ENCODE measurements at regions not wholly inside any gene's neighbourhood (a gene's known extent, or its start where the extent isn't known, plus 50 kb on each side); places are given as distances from the start of the nearest gene placed in this dataset.

- H3K79me2 ChIP-seq (ENCODE audit: insufficient read depth, low read depth): no peaks in the 10 kb centered on the region
- H3K27me3 ChIP-seq (ENCODE audit: insufficient read depth, low read depth): no peaks in the 10 kb centered on the region
- TF ChIP-seq CTCF (conservative IDR thresholded peaks at IDR 0.05; ENCODE audit: low read depth, low read length): no peak
- no peaks in the 10 kb centered on the region for H3K4me1 ChIP-seq (ENCODE audit: low read depth, poor library complexity, severe bottlenecking)
- H3K4me3 ChIP-seq (IDR thresholded peaks at IDR 0.05; ENCODE audit: insufficient read depth, low read depth, low read length): no peak overlapping the region
- H3K4me2 ChIP-seq: no peak overlapping the region
- H3K36me3 ChIP-seq (ENCODE audit: insufficient read depth): no peaks in the 10 kb centered on the region
- no peak overlapping the region for H2AFZ ChIP-seq (ENCODE audit: low read depth)
- H3K27ac ChIP-seq: no peak overlapping the region
- no peak overlapping the region for H3K9ac ChIP-seq
- H4K20me1 ChIP-seq (ENCODE audit: insufficient read depth): no peaks in the 10 kb centered on the region
Observed at GRCh38 chr15:29612096-29612495, 210.2 kb downstream of the TJP1 start.

GRCh38 chr15:29611057-29611456 is 211.2 kb downstream of the TJP1 start:
- H3K4me2 ChIP-seq: no peak overlapping the region
- no peaks in the 10 kb centered on the region for H3K36me3 ChIP-seq (ENCODE audit: insufficient read depth)
- H3K79me2 ChIP-seq (ENCODE audit: insufficient read depth, low read depth): no peaks in the 10 kb centered on the region
- TF ChIP-seq CTCF (conservative IDR thresholded peaks at IDR 0.05; ENCODE audit: low read depth, low read length): no peak
- H3K4me3 ChIP-seq (IDR thresholded peaks at IDR 0.05; ENCODE audit: insufficient read depth, low read depth, low read length): no peak overlapping the region
- H3K9ac ChIP-seq: no peak overlapping the region
- H3K4me1 ChIP-seq (ENCODE audit: low read depth, poor library complexity, severe bottlenecking): no peaks in the 10 kb centered on the region
- no peaks in the 10 kb centered on the region for H3K27me3 ChIP-seq (ENCODE audit: insufficient read depth, low read depth)
- H3K27ac ChIP-seq: no peak overlapping the region
- no peak overlapping the region for H2AFZ ChIP-seq (ENCODE audit: low read depth)
- no peaks in the 10 kb centered on the region for H4K20me1 ChIP-seq (ENCODE audit: insufficient read depth)

DNA sequence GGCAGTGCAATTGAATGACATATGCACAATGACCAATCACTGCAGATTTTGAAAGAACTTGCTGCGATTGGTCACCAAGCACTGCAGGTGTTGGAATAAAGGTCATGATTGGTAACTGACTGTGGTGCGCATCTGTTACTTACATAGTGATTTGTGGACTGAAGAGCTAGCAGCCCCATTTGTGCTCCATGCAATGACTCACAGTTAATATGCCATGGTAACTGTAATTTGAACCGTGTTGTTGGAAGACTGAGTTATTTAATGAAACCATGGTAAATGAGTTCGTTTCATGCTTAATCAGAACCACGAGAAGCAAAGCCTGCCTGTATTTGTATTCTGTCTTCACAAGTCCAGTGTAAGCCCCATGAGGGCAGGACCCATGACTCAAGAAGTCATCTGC is 220.5 kb downstream of the TJP1 start:
- Histone ChIP-seq H4K20me1 (ENCODE audit: insufficient read depth) (no peaks in the 10 kb centered on the region), H3K27ac (no peak overlapping the region), H3K27me3 (ENCODE audit: insufficient read depth, low read depth) (no peaks in the 10 kb centered on the region), H2AFZ (ENCODE audit: low read depth) (no peak overlapping the region), H3K4me2 (no peak overlapping the region), H3K9ac (no peak overlapping the region), H3K4me1 (ENCODE audit: low read depth, poor library complexity, severe bottlenecking) (no peaks in the 10 kb centered on the region), H3K4me3 (IDR thresholded peaks at IDR 0.05; ENCODE audit: insufficient read depth, low read depth, low read length) (no peak overlapping the region), H3K79me2 (ENCODE audit: insufficient read depth, low read depth) (no peaks in the 10 kb centered on the region), H3K36me3 (ENCODE audit: insufficient read depth) (no peaks in the 10 kb centered on the region)
- TF ChIP-seq CTCF (conservative IDR thresholded peaks at IDR 0.05; ENCODE audit: low read depth, low read length): no peak

DNA sequence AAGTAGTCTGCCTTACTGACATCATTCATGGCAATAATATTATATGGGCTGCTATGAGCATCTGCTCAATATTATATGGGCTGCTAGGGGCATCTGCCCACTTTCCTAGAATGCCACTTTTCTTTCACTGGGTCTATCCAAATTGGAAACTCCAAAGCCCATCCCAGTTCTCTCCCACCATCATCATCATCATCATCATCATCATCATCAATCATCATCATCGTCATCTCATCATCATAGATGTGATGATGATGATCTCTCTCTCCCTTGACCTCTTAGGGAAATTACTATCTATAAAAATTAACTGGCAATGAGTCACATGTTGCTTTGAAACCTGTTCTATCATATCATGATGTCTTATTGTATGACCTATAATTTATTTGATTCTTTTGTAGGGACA is 222.0 kb downstream of the TJP1 start:
- no peak overlapping the region for H2AFZ ChIP-seq (ENCODE audit: low read depth)
- H3K4me1 ChIP-seq (ENCODE audit: low read depth, poor library complexity, severe bottlenecking): no peaks in the 10 kb centered on the region
- no peaks in the 10 kb centered on the region for H4K20me1 ChIP-seq (ENCODE audit: insufficient read depth)
- H3K36me3 ChIP-seq (ENCODE audit: insufficient read depth): no peaks in the 10 kb centered on the region
- H3K4me3 ChIP-seq (IDR thresholded peaks at IDR 0.05; ENCODE audit: insufficient read depth, low read depth, low read length): no peak overlapping the region
- H3K4me2 ChIP-seq: no peak overlapping the region
- H3K9ac ChIP-seq: no peak overlapping the region
- TF ChIP-seq CTCF (conservative IDR thresholded peaks at IDR 0.05; ENCODE audit: low read depth, low read length): no peak
- H3K27ac ChIP-seq: no peak overlapping the region
- no peaks in the 10 kb centered on the region for H3K27me3 ChIP-seq (ENCODE audit: insufficient read depth, low read depth)
- H3K79me2 ChIP-seq (ENCODE audit: insufficient read depth, low read depth): no peaks in the 10 kb centered on the region

DNA sequence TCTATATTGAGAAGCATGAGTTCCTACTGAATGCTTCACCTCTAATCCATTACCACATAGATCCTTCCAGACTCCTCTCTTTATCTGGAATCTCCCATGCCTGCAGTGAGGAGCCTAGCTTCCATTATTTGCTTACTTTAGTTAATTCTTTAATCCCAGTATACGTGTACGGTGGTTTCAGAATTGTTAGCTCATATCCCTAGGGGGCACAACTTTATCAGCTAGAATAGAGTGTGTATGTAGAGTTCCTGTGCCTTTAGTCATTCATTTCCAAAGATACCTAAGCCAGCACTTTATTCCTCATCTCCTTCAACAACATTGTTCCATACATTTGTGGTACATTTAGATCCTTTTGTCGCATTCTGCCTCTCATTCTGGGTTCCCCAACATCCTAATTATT is 226.0 kb downstream of the TJP1 start:
- Histone ChIP-seq H3K36me3 (ENCODE audit: insufficient read depth) (no peaks in the 10 kb centered on the region), H4K20me1 (ENCODE audit: insufficient read depth) (no peaks in the 10 kb centered on the region), H3K4me2 (no peak overlapping the region), H3K4me3 (IDR thresholded peaks at IDR 0.05; ENCODE audit: insufficient read depth, low read depth, low read length) (no peak overlapping the region), H3K79me2 (ENCODE audit: insufficient read depth, low read depth) (no peaks in the 10 kb centered on the region), H3K27me3 (ENCODE audit: insufficient read depth, low read depth) (no peaks in the 10 kb centered on the region), H2AFZ (ENCODE audit: low read depth) (no peak overlapping the region), H3K9ac (no peak overlapping the region), H3K27ac (no peak overlapping the region), H3K4me1 (ENCODE audit: low read depth, poor library complexity, severe bottlenecking) (peaks cover 12% of the 10 kb centered on the region)
- no peak for TF ChIP-seq CTCF (conservative IDR thresholded peaks at IDR 0.05; ENCODE audit: low read depth, low read length)

Measured in KMS-11 (cell line).